Adrenal gland (tissue), 5 donors: ENCODE measurements at regions not wholly inside any gene's neighbourhood (a gene's known extent, or its start where the extent isn't known, plus 50 kb on each side); places are given as distances from the start of the nearest gene placed in this dataset.

Experiments
- CTCF ChIP-seq, 6 experiments: fragments of 450-650 bp in 4 of 6; fragments of 200-600 bp in 2 of 6; sonication (generic) in 1 of 6; IDR thresholded peaks; 1 replicate in 5 of 6; 2 replicates in 1 of 6; pipeline versions ENCODE4 v1.5.1 to v1.8.0; 2016 to 2021; ENCODE audit warnings: antibody characterized with exemption in 6 of 6, mild to moderate bottlenecking in 2 of 6, moderate library complexity in 1 of 6
- POLR2A ChIP-seq, 2 donors: fragments of 450-650 bp; IDR thresholded peaks; one replicate each; pipeline ENCODE4 v1.6.1; 2017; ENCODE audit warnings: antibody characterized with exemption in 2 of 2, mild to moderate bottlenecking in 2 of 2, moderate library complexity in 1 of 2
- donor health status: DM: no; HTN: no; CAD: no.

- TF ChIP-seq CTCF (IDR thresholded peaks at IDR 0.05) = no peak
- TF ChIP-seq POLR2A (IDR thresholded peaks at IDR 0.05) = no peak
Observed at GRCh38 chr5:143488381-143488780, 84.9 kb upstream of the NR3C1 start.
